CD4-positive, CD25-positive, alpha-beta regulatory T cell (primary cell): ENCODE measurements at regions not wholly inside any gene's neighbourhood (a gene's known extent, or its start where the extent isn't known, plus 50 kb on each side); places are given as distances from the start of the nearest gene placed in this dataset.
A peak's percentile ranks its signal among the peaks of the same experiment; 100 is the strongest.

Source experiments
- ATAC-seq, 2 donors: fragments of 150-1000 bp; cut with Tn5 transposase; one replicate each; pipeline ENCODE4 v1.10.0; 2021; ENCODE audit warnings: low read depth in 2 of 2, moderate number of reproducible peaks in 2 of 2, moderate library complexity in 1 of 2
- DNase-seq, 3 donors: peaks; one replicate each; pipeline versions ENCODE4 v3.0.0 to v3.0.0-alpha.2; 2012 to 2022; ENCODE audit warnings: mixed read lengths in 1 of 3
- H3K27ac ChIP-seq: one replicate; pipeline ENCODE4 v1.7.0; 2013; ENCODE audit warnings: mild to moderate bottlenecking, low read length; ENCODE audit not compliant: insufficient read depth, poor library complexity, severe bottlenecking
- H3K27me3 ChIP-seq: one replicate; pipeline ENCODE4 v1.7.0; 2013; ENCODE audit warnings: low read length; ENCODE audit not compliant: control insufficient read depth, insufficient read depth
- H3K36me3 ChIP-seq: one replicate; pipeline ENCODE4 v1.7.0; 2013; ENCODE audit warnings: mild to moderate bottlenecking, low read length, moderate library complexity; ENCODE audit not compliant: control insufficient read depth, insufficient read depth
- H3K4me1 ChIP-seq: 2 replicates; pipeline ENCODE4 v1.7.0; 2013; ENCODE audit warnings: mild to moderate bottlenecking, low read length; ENCODE audit not compliant: insufficient read depth, control insufficient read depth, poor library complexity, severe bottlenecking
- H3K4me3 ChIP-seq: one replicate; pipeline ENCODE4 v1.7.0; 2013; ENCODE audit warnings: low read depth, mild to moderate bottlenecking, low read length, moderate library complexity
- H3K9me3 ChIP-seq, 2 experiments: 1 replicate in 1 of 2; 2 replicates in 1 of 2; pipeline ENCODE4 v1.7.0; 2013; ENCODE audit warnings: low read length in 2 of 2, mild to moderate bottlenecking in 1 of 2, moderate library complexity in 1 of 2; ENCODE audit not compliant: control insufficient read depth in 2 of 2
- H3K27ac Mint-ChIP-seq, 3 donors: one replicate each; pipeline ENCODE4 v1.8.0; 2020 to 2022; ENCODE audit warnings: mild to moderate bottlenecking in 3 of 3, mixed read lengths in 3 of 3, moderate library complexity in 2 of 3
- H3K27me3 Mint-ChIP-seq: one replicate; pipeline ENCODE4 v1.8.0; 2022; ENCODE audit warnings: mild to moderate bottlenecking, mixed read lengths
- H3K36me3 Mint-ChIP-seq: one replicate; pipeline ENCODE4 v1.8.0; 2020; ENCODE audit warnings: mixed read lengths
- H3K4me1 Mint-ChIP-seq, 4 donors: one replicate each; pipeline ENCODE4 v1.8.0; 2020 to 2022; ENCODE audit warnings: mixed read lengths in 4 of 4, mild to moderate bottlenecking in 1 of 4
- H3K4me3 Mint-ChIP-seq, 4 donors: one replicate each; pipeline ENCODE4 v1.8.0; 2020 to 2022; ENCODE audit warnings: mild to moderate bottlenecking in 4 of 4, mixed read lengths in 4 of 4, moderate library complexity in 3 of 4
- H3K9me3 Mint-ChIP-seq, 7 donors: one replicate each; pipeline ENCODE4 v1.8.0; 2020 to 2022; ENCODE audit warnings: mixed read lengths in 7 of 7, mild to moderate bottlenecking in 3 of 7, moderate library complexity in 2 of 7

GRCh38 chr14:95420060-95420459 lies 96.4 kb downstream of the SYNE3 start:
- Mint-ChIP-seq H3K36me3 (peaks cover 66% of the 10 kb centered on the region), H3K4me3 (no peak overlapping the region), H3K4me1 (peaks cover 0 to 3% (median 0%) of the 10 kb centered on the region in 4 donors), H3K27me3 (no peaks in the 10 kb centered on the region), H3K9me3 (peaks cover 0 to 7% (median 2%) of the 10 kb centered on the region in 7 donors), H3K27ac (peak overlapping the region in 1 of 3 donors; percentile 71)
- no peak overlapping the region for H3K27ac ChIP-seq
- H3K4me1 ChIP-seq = no peaks in the 10 kb centered on the region
- peaks cover 66% of the 10 kb centered on the region for H3K36me3 ChIP-seq
- H3K4me3 ChIP-seq = no peak overlapping the region
- H3K9me3 ChIP-seq = no peaks in the 10 kb centered on the region
- H3K27me3 ChIP-seq = no peaks in the 10 kb centered on the region
- no peak for ATAC-seq
- DNase-seq = no peak

- DNase-seq = no peak
- H3K9me3 ChIP-seq = no peaks in the 10 kb centered on the region
- no peak for ATAC-seq
- H3K4me3 ChIP-seq = no peak overlapping the region
- Mint-ChIP-seq H3K36me3 (peaks cover 64% of the 10 kb centered on the region), H3K27me3 (no peaks in the 10 kb centered on the region), H3K9me3 (peaks cover 0 to 7% (median 2%) of the 10 kb centered on the region in 7 donors), H3K4me3 (no peak overlapping the region), H3K4me1 (peaks cover 0 to 3% (median 0%) of the 10 kb centered on the region in 4 donors), H3K27ac (no peak overlapping the region)
- H3K27ac ChIP-seq = no peak overlapping the region
- no peaks in the 10 kb centered on the region for H3K4me1 ChIP-seq
- H3K27me3 ChIP-seq = no peaks in the 10 kb centered on the region
- H3K36me3 ChIP-seq = peaks cover 66% of the 10 kb centered on the region
Observed at GRCh38 chr14:95419569-95419968, 96.9 kb downstream of the SYNE3 start.

GRCh38 chr14:95418858-95419257 lies 97.6 kb downstream of the SYNE3 start:
- H3K27ac ChIP-seq = no peak overlapping the region
- H3K36me3 Mint-ChIP-seq = peaks cover 60% of the 10 kb centered on the region
- no peak overlapping the region for H3K27ac Mint-ChIP-seq
- H3K36me3 ChIP-seq = peaks cover 63% of the 10 kb centered on the region
- DNase-seq (no peak), ATAC-seq (no peak)
- H3K9me3 Mint-ChIP-seq = peaks cover 0 to 7% (median 2%) of the 10 kb centered on the region in 7 donors
- H3K27me3 Mint-ChIP-seq = no peaks in the 10 kb centered on the region
- H3K4me1 ChIP-seq = no peaks in the 10 kb centered on the region
- H3K9me3 ChIP-seq = no peaks in the 10 kb centered on the region
- peaks cover 0 to 3% (median 0%) of the 10 kb centered on the region in 4 donors for H3K4me1 Mint-ChIP-seq
- H3K4me3 ChIP-seq = no peak overlapping the region
- no peak overlapping the region for H3K4me3 Mint-ChIP-seq
- H3K27me3 ChIP-seq = no peaks in the 10 kb centered on the region

GRCh38 chr14:95417492-95417891 lies 97.8 kb upstream of the CLMN start:
- no peak overlapping the region for H3K27ac ChIP-seq
- no peak overlapping the region for H3K4me3 ChIP-seq
- ATAC-seq (no peak), DNase-seq (no peak)
- no peaks in the 10 kb centered on the region for H3K27me3 ChIP-seq
- no peaks in the 10 kb centered on the region for H3K4me1 ChIP-seq
- H3K36me3 Mint-ChIP-seq = peaks cover 55% of the 10 kb centered on the region
- H3K4me3 Mint-ChIP-seq = no peak overlapping the region
- H3K9me3 ChIP-seq = no peaks in the 10 kb centered on the region
- H3K27ac Mint-ChIP-seq = peak overlapping the region in 1 of 3 donors; percentile 19
- peaks cover 0 to 7% (median 2%) of the 10 kb centered on the region in 7 donors for H3K9me3 Mint-ChIP-seq
- H3K4me1 Mint-ChIP-seq = peaks cover 0 to 3% (median 0%) of the 10 kb centered on the region in 4 donors
- H3K36me3 ChIP-seq = peaks cover 56% of the 10 kb centered on the region
- H3K27me3 Mint-ChIP-seq = no peaks in the 10 kb centered on the region

GRCh38 chr14:95415993-95416392 lies 96.3 kb upstream of the CLMN start:
- peaks cover 55% of the 10 kb centered on the region for H3K36me3 ChIP-seq

GRCh38 chr14:95413289-95414215 lies 93.8 kb upstream of the CLMN start:
- no peaks in the 10 kb centered on the region for H3K27me3 ChIP-seq
- H3K9me3 Mint-ChIP-seq = peaks cover 0 to 2% (median 0%) of the 10 kb centered on the region in 7 donors
- H3K9me3 ChIP-seq = no peaks in the 10 kb centered on the region
- no peak overlapping the region for H3K27ac ChIP-seq
- H3K4me3 ChIP-seq = no peak overlapping the region
- peak overlapping the region in 1 of 3 donors; percentile 31 for H3K27ac Mint-ChIP-seq
- H3K27me3 Mint-ChIP-seq = no peaks in the 10 kb centered on the region
- peaks cover 37% of the 10 kb centered on the region for H3K36me3 Mint-ChIP-seq
- DNase-seq (no peak), ATAC-seq (no peak)
- no peak overlapping the region for H3K4me3 Mint-ChIP-seq
- peaks cover 45% of the 10 kb centered on the region for H3K36me3 ChIP-seq
- H3K4me1 ChIP-seq = no peaks in the 10 kb centered on the region
- peaks cover 0 to 3% (median 0%) of the 10 kb centered on the region in 4 donors for H3K4me1 Mint-ChIP-seq

More at GRCh38 chr14:95415993-95416392, 96.3 kb upstream of the CLMN start:
- Mint-ChIP-seq H3K4me1 (peaks cover 0 to 3% (median 0%) of the 10 kb centered on the region in 4 donors), H3K9me3 (peaks cover 0 to 4% (median 2%) of the 10 kb centered on the region in 7 donors), H3K27me3 (no peaks in the 10 kb centered on the region), H3K36me3 (peaks cover 53% of the 10 kb centered on the region), H3K27ac (no peak overlapping the region), H3K4me3 (no peak overlapping the region)
- no peak overlapping the region for H3K27ac ChIP-seq
- no peak for ATAC-seq
- no peaks in the 10 kb centered on the region for H3K27me3 ChIP-seq
- H3K4me3 ChIP-seq = no peak overlapping the region
- H3K9me3 ChIP-seq = no peaks in the 10 kb centered on the region
- H3K4me1 ChIP-seq = no peaks in the 10 kb centered on the region
- DNase-seq = no peak

GRCh38 chr14:95410838-95411237 lies 91.1 kb upstream of the CLMN start:
- Mint-ChIP-seq H3K36me3 (peaks cover 14% of the 10 kb centered on the region), H3K4me1 (no peaks in the 10 kb centered on the region), H3K4me3 (no peak overlapping the region), H3K9me3 (peaks cover 0 to 2% (median 0%) of the 10 kb centered on the region in 7 donors), H3K27ac (peak overlapping the region in 1 of 3 donors; percentile 81), H3K27me3 (no peaks in the 10 kb centered on the region)
- no peaks in the 10 kb centered on the region for H3K9me3 ChIP-seq
- no peaks in the 10 kb centered on the region for H3K27me3 ChIP-seq
- DNase-seq = no peak
- no peaks in the 10 kb centered on the region for H3K4me1 ChIP-seq
- H3K27ac ChIP-seq = no peak overlapping the region
- H3K4me3 ChIP-seq = no peak overlapping the region
- H3K36me3 ChIP-seq = peaks cover 30% of the 10 kb centered on the region
- ATAC-seq = no peak
